Stimulated activated CD4-positive, alpha-beta T cell treated with anti-CD3 and anti-CD28 coated beads, TNF-alpha, amount 100 ng/mL, for 24 hours (primary cell): ENCODE measurements at regions not wholly inside any gene's neighbourhood (a gene's known extent, or its start where the extent isn't known, plus 50 kb on each side); places are given as distances from the start of the nearest gene placed in this dataset.

Experiments used
- DNase-seq, 3 experiments: peaks; one replicate each; pipeline ENCODE4 v3.0.0-alpha.2; 2020; ENCODE audit warnings: low read depth in 3 of 3

DNA sequence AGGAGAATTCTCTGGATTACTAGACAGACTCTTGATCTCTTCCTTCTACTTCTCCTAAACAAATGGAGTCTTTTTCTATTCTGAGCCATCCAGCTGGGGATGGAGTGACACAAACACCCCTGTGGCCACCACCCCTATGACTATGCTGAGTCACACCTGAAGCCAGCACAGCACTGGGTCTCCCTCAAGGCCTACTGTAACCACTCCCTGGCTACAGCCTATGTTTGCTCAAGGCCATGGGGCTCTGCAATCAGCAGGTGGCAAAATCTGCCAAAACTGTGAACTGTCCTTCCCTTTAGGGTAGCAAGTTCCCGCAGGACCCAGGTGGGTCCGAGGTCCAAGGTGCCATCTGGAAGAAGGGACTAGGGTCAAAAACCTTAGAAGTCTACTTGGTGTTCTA lies 132.3 kb downstream of the TINAG start:
- no peak for DNase-seq

DNA sequence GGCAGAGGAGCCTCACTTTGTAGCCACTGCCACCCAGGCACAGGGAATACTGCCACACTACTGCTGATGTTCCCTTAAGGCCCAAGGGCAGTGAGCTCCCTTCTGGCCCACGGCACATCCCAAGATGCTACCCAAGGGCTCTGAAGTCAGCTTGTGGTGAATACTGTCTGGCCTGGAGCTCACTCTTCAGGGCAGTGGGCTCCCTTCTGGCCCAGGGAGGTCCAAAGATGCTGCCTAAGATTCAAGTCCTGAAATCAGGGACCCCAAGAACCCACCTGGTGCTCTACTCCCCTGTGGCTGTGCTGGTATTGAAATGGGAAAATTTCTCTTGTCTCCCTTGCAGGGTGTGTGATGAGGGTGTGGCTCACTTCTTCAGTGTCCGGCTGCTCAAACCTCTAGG lies 132.8 kb downstream of the TINAG start:
- no peak for DNase-seq

DNA sequence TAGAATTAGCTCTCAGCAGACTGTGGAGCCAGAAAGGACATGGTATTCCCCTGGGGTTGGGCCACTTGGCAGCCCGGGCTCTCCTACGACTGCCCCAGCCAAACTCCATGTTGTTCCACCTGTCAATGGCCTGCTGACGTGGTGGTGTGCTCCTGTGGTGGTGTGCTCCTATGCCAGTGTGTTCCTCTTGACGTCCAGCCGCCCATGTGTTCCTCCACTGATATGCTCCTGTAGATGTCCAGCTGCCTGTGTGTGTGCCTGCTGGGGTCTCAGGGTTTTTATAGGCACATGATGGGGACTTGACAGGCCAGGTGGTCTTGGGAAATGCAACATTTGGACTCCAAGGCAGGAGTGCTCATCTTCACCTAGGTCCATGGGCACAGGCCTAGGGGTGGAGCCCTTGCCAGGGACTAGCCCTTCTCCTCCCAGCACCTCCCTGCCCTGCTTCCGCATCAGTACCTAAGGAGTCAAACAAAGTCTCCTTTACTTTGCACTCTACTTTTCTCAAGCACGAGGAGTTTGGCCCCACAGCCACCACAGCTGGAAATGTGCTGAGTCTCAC lies 133.5 kb downstream of the TINAG start:
- no peak for DNase-seq

- no peak for DNase-seq
Measured at GRCh38 chr6:54445207-54445606, 137.0 kb downstream of the TINAG start.

GRCh38 chr6:54448617-54449016 lies 140.4 kb downstream of the TINAG start:
- no peak for DNase-seq

DNA sequence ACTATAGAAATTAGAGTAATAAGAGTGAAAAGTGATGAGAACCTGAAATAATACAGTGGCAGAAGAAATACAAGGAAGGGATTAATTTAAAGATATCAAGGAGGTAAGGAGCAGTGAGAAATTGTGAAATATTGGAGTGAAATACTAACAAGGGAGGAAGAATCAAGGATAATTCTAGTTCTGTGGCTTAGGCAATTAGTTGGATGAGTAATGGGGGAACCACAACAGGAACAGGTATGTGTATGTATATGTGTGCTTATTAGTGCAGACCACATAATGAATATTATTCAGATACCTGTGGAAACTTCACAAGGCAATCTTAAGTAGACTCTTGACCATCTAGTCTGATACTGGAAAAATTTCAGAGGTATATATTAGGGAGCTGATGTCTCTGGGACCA lies 143.3 kb downstream of the TINAG start:
- no peak for DNase-seq

- no peak for DNase-seq
Measured at GRCh38 chr6:54463354-54464024, 155.2 kb downstream of the TINAG start.

- no peak for DNase-seq
Measured at GRCh38 chr6:54465649-54466300, 157.5 kb downstream of the TINAG start.

DNA sequence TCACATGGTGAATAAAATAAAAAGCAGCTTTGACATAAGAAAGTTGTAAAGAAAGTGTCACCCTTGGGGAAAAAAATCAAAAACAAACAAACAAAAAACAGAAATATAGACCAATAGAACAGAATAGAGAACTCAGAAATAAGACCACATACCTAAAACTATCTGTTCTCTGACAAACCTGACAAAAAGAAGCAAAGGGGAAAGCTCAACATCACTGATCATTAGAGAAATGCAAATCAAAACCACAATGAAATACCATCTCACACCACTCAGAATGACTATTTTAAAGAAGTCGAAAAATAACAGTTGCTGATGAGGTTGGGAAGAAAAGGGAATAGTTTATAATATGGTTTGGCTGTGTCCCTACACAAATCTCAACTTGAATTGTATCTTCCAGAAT lies 159.1 kb downstream of the TINAG start:
- DNase-seq: no peak

DNA sequence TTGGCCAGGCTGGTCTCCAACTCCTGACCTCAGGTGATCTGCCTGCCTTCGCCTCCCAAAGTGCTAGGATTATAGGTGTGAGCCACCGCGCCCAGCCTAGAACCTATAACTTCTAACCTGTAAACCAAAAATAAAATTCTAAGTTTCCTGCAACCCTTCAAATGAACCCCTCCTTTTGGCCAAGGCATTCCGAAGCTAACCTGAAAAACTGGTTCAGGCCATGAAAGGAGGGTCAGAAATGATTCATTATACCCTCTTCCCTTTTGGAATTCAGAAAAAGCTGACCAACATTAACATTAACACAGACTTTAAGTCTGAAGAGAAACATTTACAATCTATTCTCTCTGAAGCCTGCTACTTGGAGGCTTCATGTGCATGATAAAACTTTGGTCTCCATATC lies 165.1 kb downstream of the TINAG start:
- DNase-seq: no peak

- no peak for DNase-seq
Measured at GRCh38 chr6:54474898-54475297, 166.7 kb downstream of the TINAG start.

- DNase-seq: no peak
Measured at GRCh38 chr6:54481091-54481490, 172.8 kb downstream of the TINAG start.

- no peak for DNase-seq
Measured at GRCh38 chr6:54491431-54491830, 183.2 kb downstream of the TINAG start.

DNA sequence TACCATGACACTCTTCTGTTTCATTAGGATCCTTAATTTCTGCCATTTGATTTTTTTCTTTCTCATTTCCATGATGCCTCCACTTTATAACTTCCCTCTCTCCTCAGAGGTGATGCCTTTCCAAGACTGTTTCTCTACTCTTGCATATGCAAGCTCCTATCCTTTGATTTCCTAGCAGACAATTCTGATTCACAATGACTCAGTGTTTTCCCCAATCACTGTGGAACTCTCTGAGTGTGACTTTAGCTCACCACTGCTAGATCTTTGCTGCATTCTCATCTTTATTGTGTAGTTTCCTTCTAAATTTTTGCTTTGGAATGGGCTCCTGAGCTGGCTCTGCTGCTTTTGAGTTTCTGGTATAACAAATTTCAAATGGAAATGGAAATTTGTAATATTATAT lies 184.9 kb downstream of the TINAG start:
- DNase-seq: no peak

- no peak for DNase-seq
Measured at GRCh38 chr6:54503144-54503543, 194.9 kb downstream of the TINAG start.

- no peak for DNase-seq
Measured at GRCh38 chr6:54515013-54515412, 206.8 kb downstream of the TINAG start.

DNA sequence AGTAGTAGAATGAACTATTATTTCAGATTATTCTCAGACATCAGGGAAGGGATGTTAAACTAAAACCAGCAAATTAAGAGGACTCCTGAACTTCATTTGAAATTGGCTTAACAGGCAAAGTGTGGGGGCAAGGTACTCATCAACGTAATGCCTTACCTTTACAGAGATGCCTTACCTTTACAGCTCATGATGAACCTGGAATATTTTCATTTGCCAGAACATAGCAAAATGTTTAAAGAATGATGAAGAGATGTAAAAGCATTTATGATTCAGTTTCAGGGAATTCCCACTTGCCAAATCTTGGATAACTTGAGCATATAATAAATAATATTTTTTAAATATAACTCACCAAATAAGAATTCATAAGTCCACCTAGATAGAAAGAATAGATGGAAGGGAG lies 207.5 kb downstream of the TINAG start:
- no peak for DNase-seq

GRCh38 chr6:54516321-54516720 lies 208.1 kb downstream of the TINAG start:
- DNase-seq: no peak

DNA sequence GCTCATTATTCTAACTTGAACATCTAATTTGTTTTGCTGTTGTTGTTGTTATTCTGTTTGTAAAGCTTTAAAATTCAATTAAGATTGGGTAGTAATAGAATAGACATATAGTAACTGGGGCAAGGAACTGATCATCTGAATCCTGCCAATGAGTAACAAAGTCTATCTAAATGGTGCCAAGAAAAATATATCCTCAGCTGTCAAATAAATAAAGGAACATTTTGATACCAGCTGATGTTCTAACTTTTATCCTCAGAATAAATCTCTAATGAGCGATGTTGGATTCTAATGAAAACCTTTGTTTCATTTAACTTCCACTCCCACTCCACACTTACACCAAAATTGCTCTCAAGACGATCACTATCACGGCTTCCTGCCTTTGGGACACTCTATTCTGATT lies 210.9 kb downstream of the TINAG start:
- DNase-seq: no peak

DNA sequence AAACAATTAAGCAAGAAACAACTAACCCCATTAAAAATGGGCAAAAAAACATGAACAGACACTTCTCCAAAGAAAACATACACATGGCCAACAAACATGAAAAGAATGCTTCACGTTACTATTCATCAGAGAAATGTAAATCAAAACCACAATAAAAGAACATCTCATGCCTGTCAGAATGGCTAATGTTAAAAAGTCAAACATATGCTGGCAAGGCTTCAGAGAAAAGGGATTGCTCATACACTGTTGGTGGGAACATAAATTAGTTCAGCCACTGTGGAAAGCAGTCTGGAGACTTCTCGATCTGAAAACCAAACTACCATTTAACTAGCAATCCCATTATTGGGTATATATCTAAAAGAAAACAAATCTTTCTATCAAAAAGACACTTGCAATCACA lies 217.5 kb downstream of the TINAG start:
- DNase-seq: no peak

DNA sequence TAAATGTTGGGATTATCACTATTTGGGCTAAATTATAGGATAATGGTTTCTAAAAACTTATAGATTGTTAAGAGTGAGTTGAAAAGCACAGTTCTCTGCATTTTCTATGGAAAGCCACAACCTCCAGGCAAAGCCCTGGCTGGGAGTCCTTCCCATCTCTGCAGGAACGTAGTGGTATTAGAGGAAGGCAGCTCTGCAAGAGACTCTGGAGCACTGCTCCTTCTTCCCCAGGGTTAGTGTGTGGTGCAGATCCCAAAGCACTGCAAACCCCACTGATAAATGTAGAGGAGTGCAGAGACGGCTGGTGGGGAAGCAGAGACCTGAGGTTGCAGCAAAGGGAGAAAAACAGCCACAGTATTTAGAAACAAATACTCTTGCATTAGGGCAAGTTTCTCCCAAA lies 225.3 kb downstream of the TINAG start:
- no peak for DNase-seq

- no peak for DNase-seq
Measured at GRCh38 chr6:54535568-54535967, 227.3 kb downstream of the TINAG start.

DNA sequence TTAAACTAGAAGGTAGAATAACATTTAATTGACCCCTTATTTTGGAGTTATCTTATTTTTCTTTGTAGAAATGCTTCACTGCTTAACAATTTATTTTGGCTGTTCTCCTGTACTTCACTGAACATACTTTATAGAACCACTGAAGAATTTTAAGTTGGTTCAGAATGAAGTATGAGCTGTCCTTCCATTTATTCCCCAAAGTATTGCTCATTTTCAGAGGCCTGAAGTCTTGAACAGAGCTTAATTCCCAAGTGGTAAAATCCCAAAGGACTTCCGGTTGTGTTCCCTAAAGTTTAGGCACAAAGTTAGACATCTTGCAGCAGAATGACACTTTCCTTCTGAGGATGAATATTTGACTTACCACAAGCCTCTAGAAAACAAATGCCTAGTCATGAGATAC lies 233.3 kb downstream of the TINAG start:
- no peak for DNase-seq

GRCh38 chr6:54559136-54559535 lies 250.9 kb downstream of the TINAG start:
- no peak for DNase-seq
